Memory B cell (primary cell): ENCODE measurements at regions not wholly inside any gene's neighbourhood (a gene's known extent, or its start where the extent isn't known, plus 50 kb on each side); places are given as distances from the start of the nearest gene placed in this dataset.

Experiments used
- ATAC-seq: fragments of 150-1000 bp; cut with Tn5 transposase; 2 replicates; pipeline ENCODE4 v1.10.0; 2021; ENCODE audit warnings: low read depth, mild to moderate bottlenecking, moderate library complexity
- DNase-seq, 2 donors: peaks; one replicate each; pipeline ENCODE4 v3.0.0; 2022; ENCODE audit warnings: low spot score in 2 of 2
- H3K27ac Mint-ChIP-seq: one replicate; pipeline ENCODE4 v1.8.0; 2022; ENCODE audit warnings: mild to moderate bottlenecking, moderate library complexity, mixed read lengths
- H3K27me3 Mint-ChIP-seq: one replicate; pipeline ENCODE4 v1.8.0; 2022; ENCODE audit warnings: mixed read lengths
- H3K36me3 Mint-ChIP-seq: one replicate; pipeline ENCODE4 v1.8.0; 2022; ENCODE audit warnings: mild to moderate bottlenecking, mixed read lengths
- H3K4me1 Mint-ChIP-seq: one replicate; pipeline ENCODE4 v1.8.0; 2022; ENCODE audit warnings: mixed read lengths
- H3K4me3 Mint-ChIP-seq: one replicate; pipeline ENCODE4 v1.8.0; 2022; ENCODE audit warnings: mild to moderate bottlenecking, moderate library complexity, mixed read lengths
- H3K9me3 Mint-ChIP-seq: one replicate; pipeline ENCODE4 v1.8.0; 2022; ENCODE audit warnings: mixed read lengths

DNA sequence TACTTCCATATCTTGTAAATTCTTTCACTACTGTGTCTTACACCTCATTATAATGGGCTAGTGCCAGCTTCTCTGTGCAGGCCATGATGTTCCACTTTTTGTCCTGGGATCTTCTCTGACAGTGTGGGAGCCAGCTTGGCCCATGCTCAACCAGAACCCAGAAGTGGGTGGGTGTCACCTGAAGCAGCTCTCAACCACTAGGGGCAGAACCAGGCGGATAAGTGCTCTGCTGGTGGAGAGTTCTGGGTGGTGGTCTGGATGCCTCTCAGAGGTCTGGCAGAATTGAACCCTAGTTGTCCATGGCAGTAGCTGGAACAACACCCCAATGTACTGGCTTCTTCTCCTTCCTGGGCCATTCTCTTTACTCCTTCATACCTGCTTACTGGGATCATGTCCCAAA is 254.1 kb upstream of the N4BP1 start:
- Mint-ChIP-seq H3K4me1 (no peaks in the 10 kb centered on the region), H3K27me3 (no peaks in the 10 kb centered on the region), H3K36me3 (peaks cover 2% of the 10 kb centered on the region), H3K4me3 (no peak overlapping the region), H3K27ac (no peak overlapping the region), H3K9me3 (peaks cover 11% of the 10 kb centered on the region)
- no peak for ATAC-seq
- no peak for DNase-seq

DNA sequence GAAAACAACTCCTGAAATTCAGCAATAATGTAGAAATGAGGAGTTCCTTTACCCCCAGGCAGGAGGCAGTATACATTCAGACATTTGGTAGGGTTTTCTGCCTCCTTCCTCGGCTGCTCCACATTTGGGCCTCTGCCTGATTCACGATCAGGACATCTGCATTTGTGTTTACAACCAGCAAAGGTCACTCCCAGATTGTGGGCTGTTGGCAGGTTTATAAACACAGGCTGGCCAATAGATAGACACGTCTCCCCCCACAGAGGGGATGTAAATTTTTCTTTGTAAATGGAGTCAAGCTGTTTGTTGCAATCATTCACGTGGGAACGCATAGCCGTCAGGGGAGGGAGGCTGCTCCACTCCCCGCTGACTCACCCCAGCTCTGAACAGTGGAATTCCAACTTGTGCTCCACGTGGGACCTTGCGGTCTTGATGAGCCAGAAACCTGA is 252.1 kb upstream of the N4BP1 start:
- Mint-ChIP-seq H3K9me3 (peaks cover 11% of the 10 kb centered on the region), H3K27ac (no peak overlapping the region), H3K4me1 (no peaks in the 10 kb centered on the region), H3K4me3 (no peak overlapping the region), H3K36me3 (peaks cover 2% of the 10 kb centered on the region), H3K27me3 (no peaks in the 10 kb centered on the region)
- ATAC-seq (no peak), DNase-seq (no peak)

DNA sequence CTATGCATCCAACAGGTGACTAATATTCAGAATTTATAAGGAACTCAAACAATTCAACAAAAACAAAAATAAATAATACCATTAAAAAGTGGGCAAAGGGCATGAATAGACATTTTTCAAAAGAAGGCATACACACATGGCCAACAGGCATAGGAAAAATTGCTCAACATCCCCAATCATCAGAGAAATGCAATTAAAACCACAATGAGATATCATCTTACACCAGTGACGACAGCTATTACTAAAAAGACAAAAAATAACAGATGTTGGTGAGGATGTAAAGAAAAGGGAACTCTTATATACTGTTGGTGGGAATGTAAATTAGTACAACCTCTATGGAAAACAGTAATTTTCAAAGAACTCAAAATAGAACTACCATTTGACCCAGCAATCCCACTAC is 250.4 kb upstream of the N4BP1 start:
- no peaks in the 10 kb centered on the region for H3K27me3 Mint-ChIP-seq
- DNase-seq (no peak), ATAC-seq (no peak)
- H3K27ac Mint-ChIP-seq = no peak overlapping the region
- H3K4me1 Mint-ChIP-seq = no peaks in the 10 kb centered on the region
- H3K36me3 Mint-ChIP-seq = peaks cover 2% of the 10 kb centered on the region
- no peak overlapping the region for H3K4me3 Mint-ChIP-seq
- peaks cover 11% of the 10 kb centered on the region for H3K9me3 Mint-ChIP-seq

DNA sequence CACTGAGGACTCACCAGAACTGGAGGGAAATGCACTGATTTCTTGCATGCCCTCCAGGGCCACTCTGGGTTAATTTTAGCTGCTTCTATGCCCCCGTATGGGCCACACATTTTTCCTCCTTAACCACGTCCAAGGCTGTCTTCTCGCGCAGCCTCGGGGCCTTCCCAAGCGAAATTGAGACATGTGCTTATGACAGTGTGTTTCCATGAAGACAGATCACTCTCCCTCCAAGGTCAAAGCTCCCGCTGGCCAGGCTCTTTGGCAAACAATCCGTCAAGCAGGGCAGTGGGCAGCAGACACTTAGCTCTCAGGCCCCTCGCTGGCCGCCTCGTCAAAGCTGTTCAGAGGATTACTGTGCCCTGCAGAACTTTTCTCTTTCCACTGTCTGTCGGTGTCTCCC is 243.0 kb upstream of the N4BP1 start:
- H3K4me1 Mint-ChIP-seq = no peaks in the 10 kb centered on the region
- H3K27me3 Mint-ChIP-seq = no peaks in the 10 kb centered on the region
- no peak overlapping the region for H3K27ac Mint-ChIP-seq
- H3K4me3 Mint-ChIP-seq = no peak overlapping the region
- no peaks in the 10 kb centered on the region for H3K9me3 Mint-ChIP-seq
- no peak for ATAC-seq
- no peaks in the 10 kb centered on the region for H3K36me3 Mint-ChIP-seq
- no peak for DNase-seq

DNA sequence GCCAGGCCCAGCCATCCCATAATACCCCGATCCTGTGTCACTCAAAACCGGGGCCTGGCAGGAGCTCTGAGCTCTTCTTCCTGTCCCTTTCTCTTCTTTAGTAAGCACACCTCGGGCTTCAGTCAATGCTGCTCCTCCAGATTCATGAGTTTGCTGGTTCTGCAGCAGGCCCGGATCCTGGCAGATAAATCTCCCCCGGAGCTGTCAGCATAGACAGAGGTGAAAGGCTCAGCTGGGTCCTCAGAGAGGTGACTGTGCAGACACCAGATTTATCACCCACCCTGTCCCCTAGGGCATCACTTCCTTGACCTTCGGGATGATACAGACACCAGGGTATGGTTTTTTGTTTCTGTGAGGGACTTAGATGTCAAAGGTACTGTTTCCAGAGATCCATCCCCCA is 242.5 kb upstream of the N4BP1 start:
- DNase-seq (no peak), ATAC-seq (no peak)
- Mint-ChIP-seq H3K36me3 (no peaks in the 10 kb centered on the region), H3K4me3 (no peak overlapping the region), H3K4me1 (no peaks in the 10 kb centered on the region), H3K27ac (no peak overlapping the region), H3K9me3 (no peaks in the 10 kb centered on the region), H3K27me3 (no peaks in the 10 kb centered on the region)

DNA sequence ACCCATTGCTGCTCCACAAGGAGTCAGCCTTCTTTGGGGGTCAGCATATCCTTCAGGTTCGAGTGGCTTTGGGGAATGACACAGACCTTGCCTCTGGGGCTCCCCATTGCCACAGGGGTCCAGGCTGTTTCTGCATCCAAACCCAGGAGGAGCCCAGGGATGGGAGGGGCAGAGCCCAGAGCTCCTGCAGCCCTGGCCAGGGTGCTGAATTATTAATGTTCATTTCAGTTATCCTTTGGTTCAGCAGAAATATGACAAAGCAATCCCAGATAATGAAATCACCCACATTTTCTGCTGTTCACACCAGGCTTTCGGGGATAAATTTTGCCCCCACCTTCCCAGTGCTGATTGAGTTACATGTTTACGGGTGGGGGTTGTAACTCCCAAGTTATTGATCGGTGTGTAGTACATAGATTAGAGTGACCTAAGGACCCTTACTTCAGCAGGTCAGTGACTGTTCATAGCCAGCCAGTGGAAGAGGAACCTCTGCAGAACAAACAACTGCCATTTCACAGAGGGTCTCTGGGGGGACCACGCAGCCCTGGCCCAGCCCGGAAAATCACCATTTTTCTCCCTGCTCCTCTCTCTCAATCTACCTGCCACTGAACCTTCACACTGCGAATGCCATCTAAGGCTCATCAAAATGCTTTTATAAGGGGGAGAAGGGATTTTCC is 240.3 kb upstream of the N4BP1 start:
- Mint-ChIP-seq H3K9me3 (no peaks in the 10 kb centered on the region), H3K4me1 (no peaks in the 10 kb centered on the region), H3K36me3 (no peaks in the 10 kb centered on the region), H3K4me3 (no peak overlapping the region), H3K27ac (no peak overlapping the region), H3K27me3 (no peaks in the 10 kb centered on the region)
- no peak for ATAC-seq
- no peak for DNase-seq

DNA sequence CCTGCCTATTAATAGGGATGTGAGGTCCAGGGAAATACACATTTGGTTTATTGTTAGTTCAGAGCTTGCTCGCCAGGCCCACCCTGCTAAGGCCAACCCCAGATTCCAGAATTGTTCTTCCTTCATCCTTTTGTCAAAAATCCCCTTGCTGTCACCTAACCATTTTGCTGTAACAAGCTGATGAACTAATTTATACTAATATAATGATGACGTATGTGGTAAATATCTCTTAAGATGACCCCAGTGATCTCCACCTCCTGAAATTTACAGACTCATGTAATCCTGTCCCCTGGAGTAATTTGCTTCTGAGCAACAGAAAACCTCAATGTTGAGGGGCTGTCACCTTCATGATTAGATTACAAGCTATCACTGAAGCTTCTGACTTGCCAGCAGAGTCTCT is 236.3 kb upstream of the N4BP1 start:
- Mint-ChIP-seq H3K27ac (no peak overlapping the region), H3K9me3 (no peaks in the 10 kb centered on the region), H3K4me3 (no peak overlapping the region), H3K36me3 (no peaks in the 10 kb centered on the region), H3K27me3 (no peaks in the 10 kb centered on the region), H3K4me1 (no peaks in the 10 kb centered on the region)
- DNase-seq = no peak
- no peak for ATAC-seq

DNA sequence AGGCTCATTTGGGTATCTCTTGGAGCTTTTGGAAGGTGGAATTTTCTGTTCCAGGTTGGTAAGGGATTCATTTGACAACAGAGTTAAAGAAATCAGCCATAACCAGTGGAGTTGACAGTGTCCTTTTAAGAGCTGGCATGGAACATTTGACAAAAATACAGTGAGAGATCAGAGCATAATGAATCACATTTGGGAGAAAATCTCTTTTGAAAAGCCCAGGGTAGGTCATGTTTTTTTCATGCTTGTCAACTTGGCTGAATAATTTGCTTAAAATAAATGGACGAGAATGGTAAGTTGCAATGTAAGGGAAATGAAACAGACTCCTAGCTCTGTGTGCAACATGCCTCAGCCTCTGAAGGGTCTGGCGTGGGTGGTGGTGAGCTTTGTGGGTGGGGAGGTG is 235.3 kb upstream of the N4BP1 start:
- H3K36me3 Mint-ChIP-seq = no peaks in the 10 kb centered on the region
- no peaks in the 10 kb centered on the region for H3K27me3 Mint-ChIP-seq
- no peak overlapping the region for H3K4me3 Mint-ChIP-seq
- DNase-seq (no peak), ATAC-seq (no peak)
- no peak overlapping the region for H3K27ac Mint-ChIP-seq
- H3K4me1 Mint-ChIP-seq = no peaks in the 10 kb centered on the region
- H3K9me3 Mint-ChIP-seq = no peaks in the 10 kb centered on the region

DNA sequence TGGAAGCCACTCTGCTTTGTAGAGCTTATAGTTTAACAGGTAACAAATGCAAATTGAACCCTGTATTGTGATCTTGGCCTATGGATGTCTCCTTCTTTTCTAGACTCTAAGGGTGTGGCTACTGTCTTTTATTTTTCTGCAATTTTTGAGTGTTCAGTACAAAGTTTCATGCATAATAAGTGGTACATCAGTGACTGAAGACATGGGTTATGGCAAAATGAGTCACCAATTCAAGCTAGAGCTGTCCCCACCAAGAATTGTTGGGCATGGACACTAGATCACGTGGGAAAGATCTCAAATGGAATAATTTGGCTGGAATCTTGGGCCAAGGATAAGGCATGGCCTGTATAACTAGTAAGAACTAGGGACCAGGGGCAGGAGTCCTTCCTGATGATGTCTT is 228.4 kb upstream of the N4BP1 start:
- Mint-ChIP-seq H3K9me3 (no peaks in the 10 kb centered on the region), H3K4me1 (no peaks in the 10 kb centered on the region), H3K4me3 (no peak overlapping the region), H3K27me3 (no peaks in the 10 kb centered on the region), H3K36me3 (no peaks in the 10 kb centered on the region), H3K27ac (no peak overlapping the region)
- no peak for ATAC-seq
- no peak for DNase-seq

DNA sequence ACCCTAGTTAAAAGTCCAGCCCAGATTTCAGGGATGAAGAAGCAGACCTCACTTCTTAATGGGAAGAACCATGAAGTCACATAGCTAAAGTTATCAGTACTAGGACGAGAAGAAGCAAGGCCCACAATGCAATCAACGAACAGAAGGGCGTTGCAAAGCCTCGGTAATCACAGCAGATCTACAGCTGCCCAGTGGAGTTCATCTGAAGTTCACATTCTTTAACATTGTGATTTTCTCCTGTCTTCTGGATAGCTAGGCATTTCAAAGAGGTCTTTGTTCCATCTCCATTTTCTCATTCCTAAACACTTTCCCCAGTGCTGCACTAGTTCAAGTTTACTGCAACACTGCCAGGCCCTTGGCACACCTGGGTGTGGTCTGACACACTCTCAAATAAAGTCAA is 226.7 kb upstream of the N4BP1 start:
- H3K27ac Mint-ChIP-seq = no peak overlapping the region
- H3K9me3 Mint-ChIP-seq = no peaks in the 10 kb centered on the region
- H3K27me3 Mint-ChIP-seq = no peaks in the 10 kb centered on the region
- no peaks in the 10 kb centered on the region for H3K4me1 Mint-ChIP-seq
- ATAC-seq (no peak), DNase-seq (no peak)
- no peaks in the 10 kb centered on the region for H3K36me3 Mint-ChIP-seq
- no peak overlapping the region for H3K4me3 Mint-ChIP-seq

DNA sequence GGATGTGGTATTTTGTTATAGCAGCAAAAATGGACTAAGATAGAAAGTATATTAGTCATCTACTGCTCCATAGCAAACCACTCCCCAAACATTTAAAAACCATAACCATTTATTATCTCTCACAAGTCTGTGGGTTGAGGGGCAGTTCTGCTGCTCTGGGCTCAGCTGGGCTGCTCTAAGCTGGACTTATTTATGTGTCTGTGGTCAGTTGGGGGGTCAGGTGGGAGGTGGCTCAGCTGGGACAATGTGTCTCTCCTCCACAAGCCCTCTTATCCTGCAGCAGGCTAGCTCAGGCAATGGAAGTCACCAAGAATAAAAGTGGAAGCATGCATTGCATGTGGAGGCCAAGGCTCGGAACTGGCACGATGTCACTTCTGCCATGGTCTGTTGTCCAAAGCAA is 226.1 kb upstream of the N4BP1 start:
- H3K27ac Mint-ChIP-seq = no peak overlapping the region
- no peaks in the 10 kb centered on the region for H3K27me3 Mint-ChIP-seq
- no peak for DNase-seq
- no peak overlapping the region for H3K4me3 Mint-ChIP-seq
- H3K9me3 Mint-ChIP-seq = peaks cover 1% of the 10 kb centered on the region
- no peak for ATAC-seq
- no peaks in the 10 kb centered on the region for H3K4me1 Mint-ChIP-seq
- H3K36me3 Mint-ChIP-seq = no peaks in the 10 kb centered on the region

DNA sequence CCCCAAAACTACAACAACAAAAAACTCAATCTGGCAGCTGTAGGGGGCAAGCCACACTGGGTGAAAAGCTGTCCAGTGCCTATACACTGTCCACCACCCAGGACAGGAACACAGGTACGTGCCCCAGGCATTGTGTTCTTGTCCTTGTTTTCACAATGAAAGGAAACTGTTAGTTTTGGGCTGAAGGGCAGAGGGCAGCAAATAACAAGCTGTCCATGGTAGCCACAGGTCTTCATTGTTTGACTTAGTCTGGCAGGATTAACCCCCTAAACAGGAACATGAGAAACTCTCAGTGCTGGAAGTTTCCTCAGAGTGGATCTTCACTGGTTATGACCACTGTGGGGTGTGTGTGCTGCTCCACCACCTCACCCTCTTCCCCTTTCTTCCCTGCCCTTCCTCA is 224.6 kb upstream of the N4BP1 start:
- ATAC-seq (no peak), DNase-seq (no peak)
- Mint-ChIP-seq H3K4me3 (no peak overlapping the region), H3K36me3 (no peaks in the 10 kb centered on the region), H3K27ac (no peak overlapping the region), H3K27me3 (no peaks in the 10 kb centered on the region), H3K9me3 (peaks cover 1% of the 10 kb centered on the region), H3K4me1 (no peaks in the 10 kb centered on the region)

DNA sequence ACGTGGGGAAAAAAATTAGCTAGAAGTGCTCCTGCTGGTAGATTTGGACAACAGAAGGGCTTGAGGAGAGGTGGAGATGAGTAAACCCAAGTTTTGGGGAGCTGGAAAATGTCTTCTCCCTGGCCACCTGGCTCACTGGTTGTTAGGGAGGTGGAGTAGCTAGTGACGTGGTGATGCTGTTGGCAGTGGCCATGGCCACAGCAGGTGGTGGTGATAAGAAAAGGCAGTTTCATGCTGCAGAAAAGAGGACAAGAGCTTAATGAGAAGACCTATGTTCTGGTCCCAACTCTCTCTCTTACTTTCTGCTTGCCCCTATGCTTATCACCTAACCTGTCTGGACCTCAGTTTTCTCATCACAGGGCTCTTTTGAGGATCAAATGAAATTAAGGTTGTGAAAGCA is 223.5 kb upstream of the N4BP1 start:
- no peaks in the 10 kb centered on the region for H3K36me3 Mint-ChIP-seq
- no peak overlapping the region for H3K27ac Mint-ChIP-seq
- DNase-seq (no peak), ATAC-seq (no peak)
- no peaks in the 10 kb centered on the region for H3K27me3 Mint-ChIP-seq
- no peaks in the 10 kb centered on the region for H3K4me1 Mint-ChIP-seq
- H3K9me3 Mint-ChIP-seq = peaks cover 1% of the 10 kb centered on the region
- H3K4me3 Mint-ChIP-seq = no peak overlapping the region

DNA sequence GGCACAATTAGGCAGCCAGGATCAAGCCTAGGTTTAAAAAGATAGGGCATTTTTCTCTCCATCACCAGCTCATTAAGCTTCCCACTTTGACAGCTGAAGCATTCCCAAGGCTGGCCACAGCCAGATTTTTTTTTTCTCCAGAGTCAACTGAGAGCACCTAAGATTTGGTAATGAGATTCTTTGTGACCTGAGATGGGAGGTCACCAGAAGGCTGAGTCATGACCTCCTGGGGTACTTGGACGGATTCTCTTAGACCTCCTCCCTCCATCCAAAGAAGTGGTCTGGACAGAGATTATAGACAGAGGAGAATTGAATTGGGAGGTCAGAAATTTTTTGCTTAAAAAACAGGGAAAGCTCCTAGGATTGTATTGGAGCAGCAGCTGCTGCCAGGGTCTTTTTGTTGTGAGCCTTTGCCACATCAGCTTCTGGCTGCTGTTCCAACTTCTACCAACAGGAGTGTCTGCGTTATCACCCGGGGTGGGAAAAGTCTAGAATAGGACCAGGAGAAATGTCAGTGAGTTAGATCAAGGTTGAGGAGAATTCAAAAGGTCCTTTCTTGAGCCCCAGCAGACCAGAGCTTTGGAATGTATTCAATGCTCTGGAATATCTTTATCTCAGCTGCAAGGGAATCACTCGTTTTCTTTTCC is 221.2 kb upstream of the N4BP1 start:
- no peak for ATAC-seq
- no peak overlapping the region for H3K4me3 Mint-ChIP-seq
- H3K27ac Mint-ChIP-seq = no peak overlapping the region
- H3K4me1 Mint-ChIP-seq = no peaks in the 10 kb centered on the region
- H3K27me3 Mint-ChIP-seq = peaks cover 3% of the 10 kb centered on the region
- H3K9me3 Mint-ChIP-seq = peaks cover 3% of the 10 kb centered on the region
- no peaks in the 10 kb centered on the region for H3K36me3 Mint-ChIP-seq
- DNase-seq = no peak
